Loucy (cell line): ENCODE measurements at regions not wholly inside any gene's neighbourhood (a gene's known extent, or its start where the extent isn't known, plus 50 kb on each side); places are given as distances from the start of the nearest gene placed in this dataset.

Experiments
- H2AFZ ChIP-seq: fragments of 200-600 bp; sonication (generic); 2 replicates; pipeline ENCODE4 v1.6.0; 2016; ENCODE audit warnings: antibody characterized with exemption, mild to moderate bottlenecking, low read length, moderate library complexity
- H3F3A ChIP-seq: fragments of 200-600 bp; 2 replicates; pipeline ENCODE4 v1.6.0; 2016; ENCODE audit warnings: antibody characterized with exemption, low read depth, mild to moderate bottlenecking
- H3K27me3 ChIP-seq: fragments of 200-600 bp; sonication (generic); 2 replicates; pipeline ENCODE4 v1.6.1; 2014; ENCODE audit warnings: low read length, mild to moderate bottlenecking; ENCODE audit not compliant: insufficient read depth, poor library complexity, severe bottlenecking
- H3K36me3 ChIP-seq: fragments of 200-600 bp; sonication (generic); 2 replicates; pipeline ENCODE4 v1.6.1; 2016; ENCODE audit warnings: low read length; ENCODE audit not compliant: insufficient read depth
- H3K4me1 ChIP-seq: fragments of 200-600 bp; sonication (generic); 2 replicates; pipeline ENCODE4 v1.5.1; 2014; ENCODE audit warnings: low read length, mild to moderate bottlenecking; ENCODE audit not compliant: insufficient read depth, poor library complexity, severe bottlenecking
- H3K4me2 ChIP-seq: fragments of 200-600 bp; sonication (generic); 2 replicates; pipeline ENCODE4 v1.6.0; 2014; ENCODE audit warnings: antibody characterized with exemption, low read length, low read depth, mild to moderate bottlenecking; ENCODE audit not compliant: poor library complexity, severe bottlenecking
- H3K4me3 ChIP-seq: fragments of 200-600 bp; sonication (generic); 2 replicates; pipeline ENCODE4 v1.5.1; 2014; ENCODE audit warnings: low read length, mild to moderate bottlenecking, mixed read lengths; ENCODE audit not compliant: poor library complexity, severe bottlenecking
- H3K79me2 ChIP-seq: fragments of 200-600 bp; sonication (generic); 2 replicates; pipeline ENCODE4 v1.6.1; 2014; ENCODE audit warnings: low read length; ENCODE audit not compliant: insufficient read depth
- H3K9ac ChIP-seq: fragments of 200-600 bp; sonication (generic); 2 replicates; pipeline ENCODE4 v1.6.0; 2014; ENCODE audit warnings: mild to moderate bottlenecking, low read depth, low read length, moderate library complexity; ENCODE audit not compliant: poor library complexity, severe bottlenecking
- H3K9me2 ChIP-seq: fragments of 200-600 bp; sonication (generic); replicated peaks from 2 replicates; pipeline ENCODE4 v1.6.1; 2016; ENCODE audit warnings: low read depth, low read length, mixed read lengths
- H3K9me3 ChIP-seq: fragments of 200-600 bp; sonication (generic); 2 replicates; pipeline ENCODE4 v1.6.1; 2014; ENCODE audit warnings: mild to moderate bottlenecking, antibody characterized with exemption, low read length, low read depth; ENCODE audit not compliant: insufficient read depth
- H4K20me1 ChIP-seq: fragments of 200-600 bp; sonication (generic); 2 replicates; pipeline ENCODE4 v1.6.0; 2014; ENCODE audit warnings: antibody characterized with exemption, low read length, mild to moderate bottlenecking; ENCODE audit not compliant: insufficient read depth, poor library complexity, severe bottlenecking
- EZH2phosphoT487 ChIP-seq: fragments of 200-600 bp; IDR thresholded peaks from 2 replicates; pipeline ENCODE4 v1.6.1; 2018; ENCODE audit warnings: antibody characterized with exemption, mild to moderate bottlenecking, moderate library complexity, borderline replicate concordance
- TF ChIP-seq, protein P1 (sequence below): fragments of 200-600 bp; sonication (generic); conservative IDR thresholded peaks from 2 replicates; pipeline ENCODE4 v1.5.1; 2014; ENCODE audit warnings: mild to moderate bottlenecking, antibody characterized with exemption, low read length

DNA sequence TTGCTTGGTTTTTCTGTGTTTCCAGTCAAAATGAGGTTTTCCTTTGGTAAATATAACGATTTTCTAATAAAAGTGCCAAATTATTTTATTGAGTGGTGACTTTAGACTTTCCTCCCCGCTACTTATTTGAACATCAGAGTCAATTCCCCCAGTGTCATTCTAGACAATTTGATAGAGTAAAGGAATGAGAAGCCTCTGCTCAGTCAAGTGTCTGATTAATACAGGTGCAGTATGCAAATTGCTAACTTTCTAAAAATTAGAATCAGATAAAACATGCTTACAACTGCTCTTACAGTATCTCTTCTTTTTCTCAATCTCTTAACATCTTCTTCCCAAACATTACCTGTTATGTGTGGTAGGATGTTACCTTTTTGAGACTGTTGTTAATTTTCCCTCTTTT, 148.7 kb downstream of the CD83 start:
- no peaks in the 10 kb centered on the region for H3K79me2 ChIP-seq
- H3F3A ChIP-seq, result 0 out of 2 replicates have a peak, but pooled peaks cover 4% of the 10 kb centered on the region
- peaks cover 49% of the 10 kb centered on the region for H3K4me1 ChIP-seq
- no peaks in the 10 kb centered on the region for H3K9me2 ChIP-seq
- H3K9ac ChIP-seq, result no peak overlapping the region
- H2AFZ ChIP-seq, result no peak overlapping the region; the same call in 1 of the 2 replicates
- H3K9me3 ChIP-seq, result peaks cover 11% of the 10 kb centered on the region
- H4K20me1 ChIP-seq, result no peaks in the 10 kb centered on the region
- H3K4me2 ChIP-seq, result no peak overlapping the region
- no peak for TF ChIP-seq EZH2phosphoT487
- TF ChIP-seq, protein P1, sequence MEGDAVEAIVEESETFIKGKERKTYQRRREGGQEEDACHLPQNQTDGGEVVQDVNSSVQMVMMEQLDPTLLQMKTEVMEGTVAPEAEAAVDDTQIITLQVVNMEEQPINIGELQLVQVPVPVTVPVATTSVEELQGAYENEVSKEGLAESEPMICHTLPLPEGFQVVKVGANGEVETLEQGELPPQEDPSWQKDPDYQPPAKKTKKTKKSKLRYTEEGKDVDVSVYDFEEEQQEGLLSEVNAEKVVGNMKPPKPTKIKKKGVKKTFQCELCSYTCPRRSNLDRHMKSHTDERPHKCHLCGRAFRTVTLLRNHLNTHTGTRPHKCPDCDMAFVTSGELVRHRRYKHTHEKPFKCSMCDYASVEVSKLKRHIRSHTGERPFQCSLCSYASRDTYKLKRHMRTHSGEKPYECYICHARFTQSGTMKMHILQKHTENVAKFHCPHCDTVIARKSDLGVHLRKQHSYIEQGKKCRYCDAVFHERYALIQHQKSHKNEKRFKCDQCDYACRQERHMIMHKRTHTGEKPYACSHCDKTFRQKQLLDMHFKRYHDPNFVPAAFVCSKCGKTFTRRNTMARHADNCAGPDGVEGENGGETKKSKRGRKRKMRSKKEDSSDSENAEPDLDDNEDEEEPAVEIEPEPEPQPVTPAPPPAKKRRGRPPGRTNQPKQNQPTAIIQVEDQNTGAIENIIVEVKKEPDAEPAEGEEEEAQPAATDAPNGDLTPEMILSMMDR, result no peak
- H3K27me3 ChIP-seq, result no peaks in the 10 kb centered on the region
- no peaks in the 10 kb centered on the region for H3K36me3 ChIP-seq
- no peak overlapping the region for H3K4me3 ChIP-seq

DNA sequence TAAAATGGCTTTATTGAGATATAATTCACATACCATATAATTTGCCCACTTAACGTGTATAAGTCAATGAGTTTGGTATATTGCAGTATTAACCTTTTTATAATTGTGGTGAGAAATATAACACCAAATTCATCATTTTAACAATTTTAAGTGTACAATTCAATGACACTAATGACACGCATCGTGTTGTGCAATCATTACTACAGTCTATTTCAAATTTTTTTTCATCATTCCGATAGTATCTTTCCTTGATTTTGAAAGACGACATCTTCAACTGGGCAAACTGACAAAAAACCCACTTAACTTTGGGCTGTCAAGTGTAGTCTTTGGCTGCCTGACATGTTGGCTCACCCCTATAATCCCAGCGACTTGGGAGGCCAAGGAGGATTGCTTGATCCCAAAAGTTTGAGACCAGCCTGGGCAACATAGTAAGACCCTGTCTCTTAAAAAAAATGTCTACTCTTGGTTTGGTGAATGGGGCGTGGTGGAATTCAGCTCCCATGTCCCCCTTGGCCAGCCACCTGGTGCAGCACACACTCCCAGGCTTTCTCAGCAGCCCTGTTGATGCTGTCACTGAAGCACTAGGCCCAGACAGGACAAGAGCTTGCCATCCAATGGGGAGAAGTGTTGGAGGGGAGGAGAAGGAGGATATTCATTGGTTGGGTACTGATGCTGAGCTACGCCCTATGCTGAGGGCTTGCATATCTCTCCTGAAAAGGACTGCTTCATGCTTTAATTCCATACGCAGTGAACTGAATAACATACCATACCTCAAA, 150.5 kb downstream of the CD83 start:
- H3K4me1 ChIP-seq, result peaks cover 58% of the 10 kb centered on the region
- no peak overlapping the region for H3K4me3 ChIP-seq
- no peak for TF ChIP-seq EZH2phosphoT487
- TF ChIP-seq, protein P1, result no peak
- H2AFZ ChIP-seq, result no peak overlapping the region
- H3F3A ChIP-seq, result 0 out of 2 replicates have a peak, but pooled peaks cover 4% of the 10 kb centered on the region
- H3K36me3 ChIP-seq, result no peaks in the 10 kb centered on the region
- no peaks in the 10 kb centered on the region for H3K27me3 ChIP-seq
- no peaks in the 10 kb centered on the region for H4K20me1 ChIP-seq
- H3K9me2 ChIP-seq, result no peaks in the 10 kb centered on the region
- no peaks in the 10 kb centered on the region for H3K79me2 ChIP-seq
- peaks cover 20% of the 10 kb centered on the region for H3K9me3 ChIP-seq
- H3K4me2 ChIP-seq, result no peak overlapping the region
- no peak overlapping the region for H3K9ac ChIP-seq

DNA sequence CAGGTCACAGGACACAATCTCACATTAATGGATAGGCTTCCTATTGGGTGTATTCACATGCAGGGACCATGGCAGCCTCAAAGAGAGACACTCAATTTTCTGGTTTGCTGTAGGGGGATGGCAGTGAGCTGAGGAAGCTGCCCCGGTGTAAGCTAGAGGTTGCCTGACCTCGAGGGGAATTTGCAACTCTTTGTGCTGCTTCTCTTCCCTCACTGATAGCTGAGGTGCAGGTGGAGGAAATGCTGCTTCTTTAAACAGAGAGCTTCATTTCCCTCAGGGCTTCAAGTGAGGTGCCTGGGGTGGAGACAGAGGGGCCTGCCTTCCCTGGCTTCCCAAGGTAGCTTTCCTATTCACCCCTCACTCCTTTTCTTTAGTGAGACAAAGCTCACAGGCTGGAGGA, 151.9 kb downstream of the CD83 start:
- peaks cover 64% of the 10 kb centered on the region for H3K4me1 ChIP-seq
- H3K4me2 ChIP-seq, result peak overlapping the region; percentile 31

More for the DNA sequence above, 151.9 kb downstream of the CD83 start:
- Histone ChIP-seq H3K9ac (peak overlapping the region; percentile 65), H3K4me3 (no peak overlapping the region), H3K36me3 (no peaks in the 10 kb centered on the region), H3F3A (0 out of 2 replicates have a peak, but pooled peaks cover 4% of the 10 kb centered on the region), H3K9me3 (peaks cover 9% of the 10 kb centered on the region; the same call in 1 of the 2 replicates), H4K20me1 (no peaks in the 10 kb centered on the region), H3K79me2 (no peaks in the 10 kb centered on the region), H2AFZ (peak overlapping the region; percentile 69), H3K27me3 (no peaks in the 10 kb centered on the region), H3K9me2 (no peaks in the 10 kb centered on the region)
- TF ChIP-seq, protein P1, result no peak
